Pancreas (tissue), 10 donors: ENCODE measurements at regions not wholly inside any gene's neighbourhood (a gene's known extent, or its start where the extent isn't known, plus 50 kb on each side); places are given as distances from the start of the nearest gene placed in this dataset.

Source experiments
- ATAC-seq, 4 donors: fragments of 200-7000 bp; cut with Tn5 transposase; one replicate each; pipeline versions ENCODE4 v1.8.0 to v1.9.1; 2020; ENCODE audit warnings: mild to moderate bottlenecking in 4 of 4, moderate library complexity in 4 of 4
- DNase-seq, 6 donors: peaks; one replicate each; pipeline ENCODE4 v3.0.0-alpha.2; 2020
- FAIRE-seq: peaks from 2 replicates; lab custom pipeline; 2012; peaks lifted over from hg19 to GRCh38; lab: Jason Lieb, UNC
- H3K27ac ChIP-seq, 4 donors: fragments of 200-600 bp; sonication (generic); 1 replicate in 3 of 4; 2 replicates in 1 of 4; pipeline versions ENCODE4 v1.5.0 to v1.8.0; 2020
- H3K27me3 ChIP-seq, 4 donors: fragments of 200-600 bp; one replicate each; pipeline ENCODE4 v1.8.0; 2021
- H3K36me3 ChIP-seq, 3 donors: fragments of 200-600 bp; sonication (generic) in 1 of 3; one replicate each; pipeline versions ENCODE4 v1.5.0 to v1.8.0; 2020 to 2021
- H3K4me1 ChIP-seq, 3 donors: fragments of 200-600 bp; one replicate each; pipeline ENCODE4 v1.8.0; 2021
- H3K4me3 ChIP-seq, 4 donors: fragments of 200-600 bp; sonication (generic) in 2 of 4; one replicate each; pipeline versions ENCODE4 v1.5.0 to v1.8.0; 2020 to 2021
- H3K9me3 ChIP-seq, 4 donors: fragments of 200-600 bp; one replicate each; pipeline ENCODE4 v1.8.0; 2021
- WGBS, 2 donors: extraction: QIAGEN DNeasy Blood & Tissue Kit; methylation state at CpG; one replicate each; pipeline ENCODE4 v1.1.7; 2013; 5-methylcytosine and 5-hydroxymethylcytosine counted together
- intact Hi-C, 3 donors: fragments of 100-400 bp; cut with DNase I; formaldehyde crosslinking; loops; one replicate each; pipeline versions ENCODE4 v1.11.1 to v1.14.2; 2022
- TF ChIP-seq, protein P1 (sequence below), 4 donors: fragments of 200-600 bp; sonication (generic) in 3 of 4; IDR thresholded peaks; one replicate each; pipeline versions ENCODE4 v1.5.0 to v1.8.0; 2021; ENCODE audit warnings: antibody characterized with exemption in 4 of 4
- donor health status: healthy with polysubstance abuse.
- donor health status: DM: no; HTN: no; CAD: no; lungs with moderate emphysema.
- donor health status: DM: no; HTN: no; CAD: no.
- donor health status: control.
- donor health status: control.
- donor health status: Bipolar disorder and iron deficiency.
- donor health status: DM: yes; HTN: yes; CAD: no.
- donor health status: DM: no; HTN: no; CAD: no.
- donor health status: DM: no; HTN: no; CAD: no.
- donor health status: DM: yes; HTN: yes; CAD: no.

DNA sequence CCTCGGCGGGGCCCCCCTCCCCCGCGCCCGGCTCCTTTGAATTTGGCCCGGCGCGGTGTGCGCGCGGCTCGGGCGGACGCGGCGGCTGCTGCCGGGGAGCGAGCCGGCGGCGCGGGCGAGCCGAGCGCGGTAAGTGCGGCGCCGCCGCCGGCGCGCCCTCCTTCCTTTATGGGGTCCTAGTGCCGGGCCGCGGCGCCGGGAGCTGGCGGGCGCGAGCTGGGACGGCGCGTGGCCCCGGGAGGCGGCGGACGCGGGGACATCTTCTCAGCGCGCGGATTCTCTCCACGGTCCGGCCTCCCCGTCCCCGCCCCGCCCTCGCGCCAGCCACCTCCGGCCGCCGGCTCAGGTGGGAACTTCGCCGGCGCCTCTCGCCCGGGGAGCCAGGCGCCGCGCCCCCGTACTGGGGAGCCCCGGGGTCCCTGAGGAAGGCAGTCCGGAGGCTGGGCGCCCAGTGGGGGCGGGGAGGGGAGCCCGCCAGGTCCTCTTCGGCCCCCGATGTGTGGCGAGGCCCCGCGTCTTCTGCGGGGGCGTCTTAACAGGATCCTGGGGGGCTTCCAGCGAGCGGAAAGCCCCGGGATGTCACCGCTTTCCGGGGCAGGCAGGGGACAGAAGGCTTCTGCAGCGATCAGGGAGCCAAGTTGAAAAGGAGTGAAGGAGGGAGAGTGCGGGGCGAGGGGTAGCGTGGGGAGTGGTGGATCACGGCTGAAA lies 98.4 kb upstream of the TENM3 start:
- Histone ChIP-seq H3K4me1 (peaks cover 3 to 5% (median 3%) of the 10 kb centered on the region in 3 donors), H3K9me3 (no peaks in the 10 kb centered on the region), H3K27me3 (peaks cover 0 to 50% (median 10%) of the 10 kb centered on the region in 4 donors), H3K4me3 (peak overlapping the region; percentile 47 to 62 (median 53)), H3K27ac (no peak overlapping the region), H3K36me3 (no peaks in the 10 kb centered on the region)
- TF ChIP-seq, protein P1, sequence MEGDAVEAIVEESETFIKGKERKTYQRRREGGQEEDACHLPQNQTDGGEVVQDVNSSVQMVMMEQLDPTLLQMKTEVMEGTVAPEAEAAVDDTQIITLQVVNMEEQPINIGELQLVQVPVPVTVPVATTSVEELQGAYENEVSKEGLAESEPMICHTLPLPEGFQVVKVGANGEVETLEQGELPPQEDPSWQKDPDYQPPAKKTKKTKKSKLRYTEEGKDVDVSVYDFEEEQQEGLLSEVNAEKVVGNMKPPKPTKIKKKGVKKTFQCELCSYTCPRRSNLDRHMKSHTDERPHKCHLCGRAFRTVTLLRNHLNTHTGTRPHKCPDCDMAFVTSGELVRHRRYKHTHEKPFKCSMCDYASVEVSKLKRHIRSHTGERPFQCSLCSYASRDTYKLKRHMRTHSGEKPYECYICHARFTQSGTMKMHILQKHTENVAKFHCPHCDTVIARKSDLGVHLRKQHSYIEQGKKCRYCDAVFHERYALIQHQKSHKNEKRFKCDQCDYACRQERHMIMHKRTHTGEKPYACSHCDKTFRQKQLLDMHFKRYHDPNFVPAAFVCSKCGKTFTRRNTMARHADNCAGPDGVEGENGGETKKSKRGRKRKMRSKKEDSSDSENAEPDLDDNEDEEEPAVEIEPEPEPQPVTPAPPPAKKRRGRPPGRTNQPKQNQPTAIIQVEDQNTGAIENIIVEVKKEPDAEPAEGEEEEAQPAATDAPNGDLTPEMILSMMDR (IDR thresholded peaks at IDR 0.05): no peak
- 2% methylated on average over 46 to 93 of the region's 93 CpGs for WGBS, 2 donors
- FAIRE-seq (no peak), ATAC-seq (peak in 1 of 4 donors; percentile 53), DNase-seq (peak in 1 of 6 donors; percentile 55)
- intact Hi-C loops: no loop called here

DNA sequence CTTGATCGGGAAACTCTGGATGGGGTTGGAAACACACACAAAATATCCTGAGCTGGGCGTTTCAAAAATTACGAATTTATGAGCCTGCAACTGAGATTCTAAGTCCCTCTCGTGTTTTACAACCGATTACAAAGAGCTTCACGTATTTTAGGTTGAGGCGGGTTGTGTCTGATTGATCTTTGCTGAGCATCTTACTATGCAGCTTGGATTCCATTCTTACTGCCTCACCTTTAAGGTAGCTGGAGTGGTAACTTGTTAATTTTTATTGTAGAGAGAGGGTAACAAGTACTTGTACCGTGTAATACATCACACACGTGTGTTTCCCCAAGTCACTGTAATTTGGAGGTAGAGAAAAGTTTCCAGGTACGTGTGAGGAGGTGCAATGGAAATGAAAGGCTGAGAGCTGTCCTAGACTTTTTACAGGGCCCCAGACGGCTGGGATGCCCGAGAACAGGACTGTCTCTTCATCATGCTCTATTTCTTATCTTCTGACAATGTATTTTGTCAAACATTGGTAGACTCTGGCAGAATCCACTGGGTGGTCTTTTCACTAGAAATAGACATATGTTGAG lies 97.8 kb upstream of the TENM3 start:
- Histone ChIP-seq H3K9me3 (no peaks in the 10 kb centered on the region), H3K27ac (no peak overlapping the region), H3K36me3 (no peaks in the 10 kb centered on the region), H3K27me3 (peaks cover 0 to 47% (median 10%) of the 10 kb centered on the region in 4 donors), H3K4me3 (peak overlapping the region in 2 of 4 donors; percentile 55 to 62), H3K4me1 (peaks cover 3 to 5% (median 3%) of the 10 kb centered on the region in 3 donors)
- intact Hi-C loops: no loop called here
- 25% methylated on average over 12 of the region's 12 CpGs for WGBS, 2 donors
- TF ChIP-seq, protein P1 (IDR thresholded peaks at IDR 0.05): no peak
- DNase-seq (no peak), ATAC-seq (no peak), FAIRE-seq (no peak)

DNA sequence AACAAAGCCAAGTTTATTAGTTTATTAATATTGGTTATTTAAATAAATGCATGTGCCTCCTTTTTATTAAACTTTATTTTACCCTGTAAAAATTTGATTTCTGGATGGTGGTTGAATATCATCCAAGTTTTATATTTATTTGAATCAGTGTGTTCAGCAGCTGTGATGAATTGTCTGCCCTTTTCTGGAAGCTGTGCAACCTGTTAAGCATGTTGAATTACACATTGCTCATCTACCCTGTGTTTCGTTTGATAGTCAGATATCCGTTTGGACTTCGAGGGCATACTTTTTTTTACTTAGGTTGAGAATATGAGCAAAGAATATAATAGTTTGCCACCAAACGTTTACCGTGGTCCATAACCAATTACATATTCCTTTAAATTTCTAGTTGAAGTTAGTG lies 95.8 kb upstream of the TENM3 start:
- peaks cover 2 to 5% (median 3%) of the 10 kb centered on the region in 3 donors for H3K4me1 ChIP-seq

DNA sequence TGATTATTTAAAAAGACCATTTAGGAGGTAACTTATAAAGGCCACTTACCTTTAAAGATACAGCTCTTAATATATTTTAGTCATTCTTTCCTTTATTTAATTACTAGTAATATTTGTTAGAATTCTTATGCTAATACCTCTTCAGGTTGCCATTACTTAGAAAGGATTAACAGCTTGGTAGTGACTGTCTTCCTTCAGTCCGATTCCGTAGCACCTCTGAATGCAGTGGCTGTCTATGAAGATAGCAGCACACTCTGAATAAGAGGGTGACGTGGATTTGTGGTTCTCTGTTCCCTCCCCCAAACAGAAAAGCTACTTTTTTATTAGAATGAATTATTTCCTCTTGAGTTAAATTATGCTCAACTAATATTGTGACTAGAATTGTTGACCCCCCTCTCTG lies 92.6 kb upstream of the TENM3 start:
- no peak for ATAC-seq
- TF ChIP-seq, protein P1 (IDR thresholded peaks at IDR 0.05): no peak
- Histone ChIP-seq H3K36me3 (no peaks in the 10 kb centered on the region), H3K27ac (no peak overlapping the region), H3K4me1 (no peaks in the 10 kb centered on the region), H3K4me3 (no peak overlapping the region), H3K27me3 (peaks cover 0 to 28% (median 8%) of the 10 kb centered on the region in 4 donors), H3K9me3 (no peaks in the 10 kb centered on the region)
- no peak for FAIRE-seq
- 68 to 83% methylated on average over 3 of the region's 3 CpGs for WGBS, 2 donors
- intact Hi-C loops: no loop called here
- DNase-seq: no peak

More for the DNA sequence above, 95.8 kb upstream of the TENM3 start:
- DNase-seq (no peak), ATAC-seq (no peak), FAIRE-seq (no peak)
- H3K27ac ChIP-seq: no peak overlapping the region
- 39 to 44% methylated on average over 5 of the region's 5 CpGs for WGBS, 2 donors
- H3K9me3 ChIP-seq: no peaks in the 10 kb centered on the region
- no peaks in the 10 kb centered on the region for H3K36me3 ChIP-seq
- peaks cover 0 to 38% (median 9%) of the 10 kb centered on the region in 4 donors for H3K27me3 ChIP-seq
- TF ChIP-seq, protein P1 (IDR thresholded peaks at IDR 0.05): no peak
- intact Hi-C loops: no loop called here
- no peak overlapping the region for H3K4me3 ChIP-seq

GRCh38 chr4:182155806-182156205 lies 87.4 kb upstream of the TENM3 start:
- no peaks in the 10 kb centered on the region for H3K4me1 ChIP-seq
- ATAC-seq (no peak), FAIRE-seq (no peak), DNase-seq (no peak)
- no peak overlapping the region for H3K27ac ChIP-seq
- TF ChIP-seq, protein P1 (IDR thresholded peaks at IDR 0.05): no peak
- H3K27me3 ChIP-seq: peaks cover 0 to 8% (median 2%) of the 10 kb centered on the region in 4 donors
- no peak overlapping the region for H3K4me3 ChIP-seq
- H3K9me3 ChIP-seq: no peaks in the 10 kb centered on the region
- intact Hi-C loops: no loop called here
- H3K36me3 ChIP-seq: no peaks in the 10 kb centered on the region
- WGBS, 2 donors: 67 to 92% methylated on average over 1 of the region's 1 CpG
